Thoracic aorta (tissue), 2 donors: ENCODE measurements at regions not wholly inside any gene's neighbourhood (a gene's known extent, or its start where the extent isn't known, plus 50 kb on each side); places are given as distances from the start of the nearest gene placed in this dataset.

ENCODE experiments used
- ATAC-seq: fragments of 150-250 bp; one replicate; pipeline ENCODE4 v1.8.0; 2017; ENCODE audit warnings: low read depth; ENCODE audit not compliant: insufficient number of reproducible peaks, low FRiP score
- DNase-seq: peaks from one replicate; pipeline ENCODE4 v3.0.0-alpha.2; 2020; ENCODE audit warnings: low spot score
- H3K27ac ChIP-seq, 2 donors: fragments of 200-600 bp; sonication (generic); 1 replicate in 1 of 2; 2 replicates in 1 of 2; pipeline ENCODE4 v1.5.1; 2016; ENCODE audit warnings: mild to moderate bottlenecking in 2 of 2, moderate library complexity in 2 of 2
- H3K27me3 ChIP-seq: fragments of 200-600 bp; sonication (generic); replicated peaks from 2 replicates; pipeline ENCODE4 v1.6.0; 2016; ENCODE audit warnings: mild to moderate bottlenecking; ENCODE audit not compliant: insufficient read depth
- H3K36me3 ChIP-seq: fragments of 200-600 bp; sonication (generic); one replicate; pipeline ENCODE4 v1.5.1; 2016
- H3K4me1 ChIP-seq, 2 donors: fragments of 200-600 bp; sonication (generic); 1 replicate in 1 of 2; 2 replicates in 1 of 2; pipeline versions ENCODE4 v1.5.1 to v1.6.0; 2016; ENCODE audit warnings: low read depth in 2 of 2, mild to moderate bottlenecking in 1 of 2; ENCODE audit not compliant: control insufficient read depth in 1 of 2
- H3K4me3 ChIP-seq: fragments of 200-600 bp; sonication (generic); 2 replicates; pipeline ENCODE4 v1.5.1; 2016; ENCODE audit warnings: mild to moderate bottlenecking
- H3K9me3 ChIP-seq: fragments of 200-600 bp; sonication (generic); 2 replicates; pipeline ENCODE4 v1.5.1; 2016
- CTCF ChIP-seq: fragments of 200-600 bp; sonication (generic); IDR thresholded peaks from one replicate; pipeline ENCODE4 v1.5.1; 2019; ENCODE audit warnings: antibody characterized with exemption

GRCh38 chr14:76958020-76958979 is 70.2 kb downstream of the IRF2BPL start:
- ATAC-seq (no peak), DNase-seq (no peak)
- no peak overlapping the region for H3K4me3 ChIP-seq
- H3K36me3 ChIP-seq: no peaks in the 10 kb centered on the region
- no peak for TF ChIP-seq CTCF
- H3K9me3 ChIP-seq: no peaks in the 10 kb centered on the region
- peak overlapping the region; percentile 93 to 96 for H3K27ac ChIP-seq
- H3K4me1 ChIP-seq: peaks cover 42 to 74% of the 10 kb centered on the region in 2 donors
- no peaks in the 10 kb centered on the region for H3K27me3 ChIP-seq

GRCh38 chr14:76957224-76957891 is 71.2 kb downstream of the IRF2BPL start:
- peak overlapping the region; percentile 69 for H3K4me3 ChIP-seq
- no peak for TF ChIP-seq CTCF
- peak overlapping the region; percentile 93 to 96 for H3K27ac ChIP-seq
- ATAC-seq (no peak), DNase-seq (no peak)
- no peaks in the 10 kb centered on the region for H3K27me3 ChIP-seq
- peaks cover 45 to 74% of the 10 kb centered on the region in 2 donors for H3K4me1 ChIP-seq
- H3K9me3 ChIP-seq: no peaks in the 10 kb centered on the region
- no peaks in the 10 kb centered on the region for H3K36me3 ChIP-seq

- TF ChIP-seq CTCF: peak; percentile 34
- Histone ChIP-seq H3K27me3 (no peaks in the 10 kb centered on the region), H3K36me3 (no peaks in the 10 kb centered on the region), H3K4me1 (peaks cover 45 to 69% of the 10 kb centered on the region in 2 donors), H3K27ac (peak overlapping the region; percentile 93 to 96), H3K9me3 (no peaks in the 10 kb centered on the region), H3K4me3 (peak overlapping the region; percentile 69)
- DNase-seq: peak; percentile 84
- peak; percentile 64 for ATAC-seq
Observed at GRCh38 chr14:76956316-76957090, 72.0 kb downstream of the IRF2BPL start.

- no peak for TF ChIP-seq CTCF
- H3K4me1 ChIP-seq: peaks cover 43 to 65% of the 10 kb centered on the region in 2 donors
- peak overlapping the region; percentile 93 to 96 for H3K27ac ChIP-seq
- H3K36me3 ChIP-seq: no peaks in the 10 kb centered on the region
- no peaks in the 10 kb centered on the region for H3K27me3 ChIP-seq
- H3K9me3 ChIP-seq: no peaks in the 10 kb centered on the region
- DNase-seq (no peak), ATAC-seq (peak; percentile 14)
- H3K4me3 ChIP-seq: peak overlapping the region; percentile 69
Observed at GRCh38 chr14:76955575-76956315, 72.8 kb downstream of the IRF2BPL start.
